ENCODE measurements at regions not wholly inside any gene's neighbourhood (a gene's known extent, or its start where the extent isn't known, plus 50 kb on each side); places are given as distances from the start of the nearest gene placed in this dataset.

GRCh38 chr22:47568700-47569099 lies 806.2 kb downstream of the TBC1D22A start:
- DNase-seq (ENCODE audit: low read depth): no peak

GRCh38 chr22:47567126-47568090 lies 805.0 kb downstream of the TBC1D22A start:
- no peak for DNase-seq (ENCODE audit: low read depth)

- DNase-seq (ENCODE audit: low read depth): no peak
Measured at GRCh38 chr22:47566491-47566890, 804.0 kb downstream of the TBC1D22A start.

DNA sequence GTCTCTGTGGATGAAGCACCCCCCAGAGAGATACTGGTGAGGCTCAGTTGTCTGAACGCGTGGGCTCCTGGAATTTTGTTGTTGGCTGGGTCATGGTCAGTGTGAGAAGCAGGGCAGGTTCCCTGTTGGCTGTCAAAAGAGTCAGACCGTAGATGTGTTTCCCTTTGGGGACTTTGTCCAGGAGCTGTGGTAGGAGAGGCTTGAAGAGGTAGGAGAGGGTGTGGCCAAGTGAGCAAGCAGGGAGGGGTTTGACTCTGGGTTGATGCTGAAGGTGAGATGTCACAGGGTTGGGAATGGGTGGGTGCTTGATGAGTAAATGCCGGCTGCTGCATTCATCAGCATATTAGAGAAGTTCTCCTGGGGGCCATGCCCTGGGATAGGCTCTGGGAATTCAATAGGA lies 803.2 kb downstream of the TBC1D22A start:
- DNase-seq (ENCODE audit: low read depth): no peak

DNA sequence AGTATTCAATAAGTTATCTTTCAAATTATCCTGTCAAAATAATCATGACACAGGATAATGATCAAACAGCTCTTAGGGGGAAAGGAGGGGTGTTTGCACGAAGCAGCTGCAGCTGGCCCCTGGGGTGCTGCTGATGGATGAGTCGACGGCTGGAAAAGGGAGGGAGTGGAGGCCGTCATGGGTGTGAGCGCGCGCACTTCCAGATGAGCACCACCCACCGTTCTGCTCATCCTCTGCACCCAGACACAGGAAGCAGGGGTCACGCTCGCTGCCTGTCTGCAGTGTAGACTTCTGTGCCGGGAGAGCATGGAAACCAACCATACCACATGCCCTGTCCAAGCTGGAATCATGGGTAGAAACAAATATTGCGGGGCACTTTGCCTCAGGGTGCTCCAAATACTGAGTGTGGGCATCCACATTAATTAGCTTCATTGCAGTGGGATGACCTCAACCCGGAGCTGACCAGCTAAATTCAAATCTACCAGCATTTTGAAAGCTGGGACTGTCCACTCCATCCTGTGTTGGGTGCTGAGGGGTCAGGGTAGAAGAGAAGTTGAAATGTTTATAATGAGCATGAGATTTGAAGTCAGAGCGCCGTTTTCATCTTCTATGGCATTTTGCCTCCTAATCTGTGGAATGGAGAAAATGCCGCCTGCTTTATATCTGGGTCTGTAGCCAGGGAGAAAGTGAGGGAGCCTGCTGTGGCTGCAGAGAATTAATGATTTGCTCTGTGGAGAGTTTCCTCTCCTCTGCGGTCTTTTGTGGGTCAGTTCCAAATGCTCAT lies 802.4 kb downstream of the TBC1D22A start:
- no peak for DNase-seq (ENCODE audit: low read depth)

- no peak for DNase-seq (ENCODE audit: low read depth)
Measured at GRCh38 chr22:47564158-47564450, 801.7 kb downstream of the TBC1D22A start.

DNA sequence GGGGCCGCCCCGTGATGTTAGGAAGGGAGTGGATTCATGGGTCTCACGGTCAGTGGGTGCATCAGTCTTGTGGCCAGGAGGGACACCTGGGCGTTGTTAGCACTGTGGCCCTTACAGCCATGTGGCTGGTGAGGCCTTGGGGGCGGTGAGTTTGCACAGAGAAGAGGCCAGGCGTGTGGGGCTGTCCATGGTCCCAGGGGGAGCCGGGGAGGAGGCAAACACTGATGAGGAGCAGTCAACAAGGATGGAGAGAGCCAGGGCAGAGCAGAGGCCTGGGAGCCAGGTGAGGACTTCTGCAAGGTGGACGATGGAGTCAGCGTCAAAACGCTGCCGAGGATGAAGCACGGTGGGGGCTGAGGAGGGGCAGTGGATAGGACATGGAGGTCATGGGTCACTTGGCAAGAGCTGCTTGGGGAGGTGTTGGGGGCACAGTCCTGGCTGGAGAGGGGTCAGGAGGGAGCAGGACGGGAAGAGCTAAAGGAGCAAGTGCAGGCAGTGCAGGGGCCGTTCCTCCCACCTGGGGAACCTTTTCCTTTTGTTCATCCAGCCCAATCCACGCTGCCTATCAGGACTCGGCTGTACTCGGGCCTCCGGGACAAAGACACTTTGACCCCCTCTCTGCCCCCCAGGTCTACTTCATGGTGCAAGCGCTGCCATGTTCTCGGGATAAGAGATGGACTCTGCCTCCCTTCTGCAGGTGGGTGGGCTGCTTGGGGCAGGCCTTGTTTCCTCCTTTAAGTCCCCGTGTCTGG lies 801.1 kb downstream of the TBC1D22A start:
- DNase-seq (ENCODE audit: low read depth): no peak

DNA sequence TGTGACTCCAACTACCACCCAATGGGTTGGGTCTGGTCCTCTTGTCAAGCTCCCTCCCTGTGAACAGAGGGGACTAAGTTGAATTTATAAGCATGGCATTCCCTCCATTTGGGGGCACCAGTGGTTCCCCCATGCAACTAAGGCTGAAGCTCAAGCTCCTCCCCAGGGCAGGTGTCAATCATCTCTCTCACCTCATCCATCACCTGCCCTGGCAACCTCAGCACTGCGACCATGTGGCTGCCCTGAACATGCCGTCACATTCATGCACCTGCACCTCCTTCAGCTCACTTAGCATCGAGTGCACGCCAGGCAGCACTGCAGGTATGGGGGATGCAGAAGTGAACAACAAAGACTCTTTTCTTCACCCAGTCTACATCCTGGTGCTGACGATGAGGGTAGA lies 799.3 kb downstream of the TBC1D22A start:
- DNase-seq (ENCODE audit: low read depth): no peak

GRCh38 chr22:47561115-47561675 lies 798.7 kb downstream of the TBC1D22A start:
- no peak for DNase-seq (ENCODE audit: low read depth)

DNA sequence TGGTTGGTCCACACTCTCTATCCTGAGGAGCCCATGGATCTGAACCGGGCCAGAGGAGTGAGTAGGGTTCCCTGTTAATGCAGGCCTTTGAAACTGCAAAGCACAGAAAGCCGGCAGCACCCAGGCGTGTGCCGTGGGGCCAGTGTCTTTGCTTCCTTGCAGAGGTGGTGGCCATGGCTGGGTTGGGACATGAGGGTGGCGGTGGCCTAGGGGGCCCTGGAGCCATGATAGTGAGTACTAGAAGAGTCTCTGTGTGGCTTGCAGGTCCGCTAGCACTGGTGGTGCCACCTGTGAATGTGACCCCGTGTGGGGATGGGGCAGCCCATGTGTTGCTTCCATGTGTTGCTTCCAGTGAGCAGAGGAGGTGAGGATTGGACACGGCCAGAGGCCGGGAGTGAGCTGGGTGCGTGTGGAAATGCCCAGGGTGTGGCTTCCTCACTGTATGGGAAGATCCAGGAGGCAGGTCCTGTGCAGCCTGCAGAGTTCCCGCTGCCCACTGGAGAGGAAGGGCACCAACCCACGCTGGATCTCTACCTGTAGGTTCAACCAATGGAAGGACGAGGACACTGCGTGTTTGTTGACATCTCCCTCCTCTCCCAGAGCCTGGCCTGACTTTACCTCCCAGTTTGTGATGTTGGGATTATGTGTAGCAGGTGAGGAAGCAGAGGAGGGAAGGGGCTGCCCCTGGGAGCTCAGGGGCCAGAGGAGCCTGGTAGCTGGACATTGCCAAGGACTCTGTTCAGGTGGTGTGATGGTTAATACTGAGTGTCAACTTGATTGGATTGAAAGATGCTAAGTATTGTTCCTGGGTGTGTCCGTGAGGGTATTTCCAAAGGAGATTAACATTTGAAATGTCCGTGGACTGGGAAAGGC lies 796.6 kb downstream of the TBC1D22A start:
- no peak for DNase-seq (ENCODE audit: low read depth)

DNA sequence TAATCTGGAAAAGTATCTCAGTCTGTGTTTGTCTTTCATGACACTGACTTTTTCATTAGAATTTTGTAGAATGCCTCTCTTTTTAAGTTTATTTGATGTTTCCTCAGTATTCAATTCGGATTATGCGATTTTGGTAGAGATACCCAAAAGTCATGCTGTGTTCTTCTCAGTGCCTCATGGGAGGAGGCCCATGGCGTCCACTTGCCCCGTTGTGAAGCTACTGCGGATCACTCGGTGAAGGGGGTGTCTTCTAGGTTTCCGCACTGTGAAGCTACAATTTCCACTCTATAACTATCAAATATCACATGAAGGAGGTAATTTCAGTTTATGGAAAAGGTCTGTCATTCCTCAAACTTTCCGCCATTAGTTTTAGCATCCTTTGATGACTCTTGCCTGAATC lies 794.0 kb downstream of the TBC1D22A start:
- DNase-seq (ENCODE audit: low read depth): no peak

GRCh38 chr22:47553436-47553835 lies 791.0 kb downstream of the TBC1D22A start:
- DNase-seq (ENCODE audit: low read depth): no peak

DNA sequence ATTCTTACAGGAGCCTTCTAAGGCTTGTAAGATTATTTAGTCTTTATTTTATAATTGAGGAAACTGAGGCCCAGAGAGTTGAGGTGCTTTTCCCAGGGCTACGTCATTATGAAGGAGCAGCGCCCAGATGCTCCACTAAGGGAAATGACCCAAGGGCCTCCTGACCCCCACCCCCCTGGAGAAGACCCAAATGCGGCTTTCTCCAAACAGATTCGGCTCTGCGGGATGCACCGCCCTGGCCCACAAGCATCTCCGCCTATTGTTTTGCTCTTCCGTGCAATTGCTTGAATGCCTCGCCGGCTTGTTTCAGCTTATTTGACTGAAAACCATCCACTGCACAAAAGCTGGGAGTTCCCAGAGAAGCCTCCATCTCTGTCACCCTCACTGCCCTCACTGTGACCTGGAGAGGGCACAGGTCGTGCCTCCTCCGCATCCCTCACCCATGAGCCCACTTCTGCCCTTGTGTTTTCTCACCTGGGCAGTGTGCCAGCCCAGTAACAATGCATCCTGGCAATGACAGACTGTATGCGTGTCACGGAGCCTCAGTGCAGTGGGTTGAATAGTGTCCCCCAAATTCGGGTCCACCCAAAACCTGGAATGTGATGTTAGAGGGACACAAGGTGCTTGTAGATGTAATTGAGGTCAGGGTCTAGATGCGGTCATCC lies 790.2 kb downstream of the TBC1D22A start:
- DNase-seq (ENCODE audit: low read depth): no peak

DNA sequence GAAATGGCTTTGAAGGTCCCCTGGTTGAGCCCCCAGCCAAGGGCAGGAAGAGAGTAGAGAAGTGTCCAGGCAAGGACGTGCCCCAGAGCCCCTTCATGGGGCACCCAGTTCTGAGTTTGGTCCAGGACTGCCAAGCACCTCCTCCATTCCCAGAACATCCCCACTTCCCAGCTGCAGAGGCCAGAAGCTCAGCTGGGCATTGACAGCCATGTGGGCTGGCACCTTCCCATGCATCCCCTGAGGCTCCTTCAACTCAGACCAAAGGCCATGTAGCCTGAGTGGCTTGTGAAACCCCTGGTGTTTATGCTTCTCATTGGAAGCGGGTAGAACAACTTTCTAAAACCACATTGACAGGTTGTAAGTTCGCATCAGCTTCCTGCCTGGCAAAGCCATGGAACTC lies 789.6 kb downstream of the TBC1D22A start:
- DNase-seq (ENCODE audit: low read depth): no peak

- no peak for DNase-seq (ENCODE audit: low read depth)
Measured at GRCh38 chr22:47551431-47551775, 789.0 kb downstream of the TBC1D22A start.

DNA sequence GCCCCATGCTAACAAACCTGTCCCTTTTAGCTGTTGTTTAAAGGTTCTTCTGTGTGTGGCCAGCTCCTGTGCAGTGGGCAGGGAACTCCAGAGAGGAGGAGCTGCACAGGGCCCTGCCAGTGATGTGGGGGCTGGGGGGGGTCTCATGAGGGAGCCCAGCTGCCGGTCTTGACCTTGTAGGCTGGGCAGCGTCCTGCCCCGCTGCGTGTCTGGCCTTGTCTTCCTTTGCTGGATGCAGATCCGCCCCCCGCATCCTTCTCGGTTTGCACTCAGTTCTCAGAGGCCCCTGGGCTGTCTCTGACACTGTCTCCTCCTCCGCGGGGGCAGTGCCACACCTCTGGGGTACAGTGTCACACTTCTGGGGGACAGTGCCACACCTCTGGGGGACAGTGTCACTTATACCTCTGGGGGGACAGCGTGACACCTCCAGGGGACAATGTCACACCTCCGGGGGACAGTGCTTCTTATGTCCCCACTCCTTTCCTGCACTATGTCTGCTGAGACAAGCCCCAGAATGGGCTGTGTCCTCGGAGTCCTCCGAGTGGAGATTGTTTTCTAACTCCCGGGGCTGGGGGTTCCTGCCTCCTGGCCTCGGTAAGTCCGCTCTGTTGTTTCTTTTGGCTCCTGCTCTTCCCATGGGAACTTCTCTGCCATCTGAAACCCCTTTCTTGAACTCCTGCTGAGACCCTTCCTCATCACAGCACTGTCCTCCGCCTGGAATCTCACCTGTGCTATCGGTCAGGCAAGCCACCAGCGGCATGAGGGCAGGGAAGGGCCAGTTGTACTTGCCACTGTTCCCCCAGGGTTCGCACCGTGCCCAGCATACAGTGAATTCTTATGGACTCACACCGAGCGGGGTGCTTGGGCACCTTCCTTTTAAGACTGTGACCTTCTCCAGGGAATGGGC lies 788.3 kb downstream of the TBC1D22A start:
- DNase-seq (ENCODE audit: low read depth): no peak

- no peak for DNase-seq (ENCODE audit: low read depth)
Measured at GRCh38 chr22:47549741-47550340, 787.4 kb downstream of the TBC1D22A start.

DNA sequence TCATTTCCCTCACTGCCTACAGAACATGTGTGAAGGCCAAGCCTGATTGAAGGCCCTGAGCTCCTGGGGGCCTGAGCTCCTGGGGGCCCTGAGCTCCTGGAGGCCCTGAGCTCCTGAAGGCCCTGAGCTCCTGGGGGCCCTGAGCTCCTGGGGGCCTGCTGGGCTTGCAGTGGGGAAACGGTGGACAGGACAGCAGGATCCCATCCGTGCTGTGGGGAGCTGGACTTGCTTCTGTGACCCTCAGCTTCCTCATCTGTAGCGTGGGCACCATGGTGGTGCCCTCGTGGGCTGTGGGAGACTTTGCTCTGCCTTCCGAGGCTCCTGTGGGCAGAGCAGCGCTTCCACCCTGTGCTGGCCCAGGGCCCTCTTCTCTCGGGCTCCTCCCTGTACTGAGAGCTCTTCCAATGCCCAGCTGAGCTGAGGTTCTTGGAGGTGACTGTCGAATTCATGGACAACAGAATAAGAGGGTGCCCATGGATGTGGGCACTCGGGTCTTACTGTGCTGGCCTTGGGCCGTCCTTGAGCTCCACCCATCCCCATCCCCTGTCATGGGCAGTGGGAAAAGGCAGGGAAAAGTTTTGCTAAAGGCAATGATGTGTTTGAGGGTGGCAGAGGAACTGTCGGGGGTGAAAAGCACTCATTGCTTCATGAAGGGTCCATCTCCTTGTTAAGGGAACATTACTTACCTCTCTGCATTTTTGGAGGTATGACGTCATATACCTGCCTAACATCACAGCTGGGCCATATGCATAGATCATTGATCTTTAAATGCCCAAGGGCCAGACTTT lies 786.7 kb downstream of the TBC1D22A start:
- no peak for DNase-seq (ENCODE audit: low read depth)

Data from activated T-helper 1 cell treated with Interleukin-2 at 50 U/mL for 16 hours (primary cell).